GM23338 (cell line): ENCODE measurements at regions not wholly inside any gene's neighbourhood (a gene's known extent, or its start where the extent isn't known, plus 50 kb on each side); places are given as distances from the start of the nearest gene placed in this dataset.

Experiments
- ATAC-seq: fragments of 200-7000 bp; cut with Tn5 transposase; 3 replicates; pipeline ENCODE4 v1.9.1; 2020
- DNase-seq: peaks from one replicate; pipeline ENCODE4 v3.0.0-alpha.2; 2015; ENCODE audit warnings: low spot score
- H2AFZ ChIP-seq: fragments of 200-600 bp; sonication (generic); 2 replicates; pipeline ENCODE4 v1.8.0; 2016; ENCODE audit warnings: antibody characterized with exemption, mild to moderate bottlenecking, moderate library complexity
- H3F3A ChIP-seq: fragments of 200-600 bp; sonication (generic); replicated peaks from 2 replicates; pipeline ENCODE4 v1.8.0; 2017; ENCODE audit warnings: antibody characterized with exemption, mixed run types, low read depth
- H3K27ac ChIP-seq: fragments of 200-600 bp; sonication (generic); 2 replicates; pipeline ENCODE4 v1.6.1; 2016; ENCODE audit warnings: low read depth
- H3K27me3 ChIP-seq: fragments of 200-600 bp; sonication (generic); 2 replicates; pipeline ENCODE4 v1.8.0; 2016; ENCODE audit warnings: mild to moderate bottlenecking, mixed run types, moderate library complexity; ENCODE audit not compliant: insufficient read depth
- H3K36me3 ChIP-seq: fragments of 200-600 bp; sonication (generic); 2 replicates; pipeline ENCODE4 v1.8.0; 2016; ENCODE audit warnings: mild to moderate bottlenecking; ENCODE audit not compliant: insufficient read depth
- H3K4me1 ChIP-seq: fragments of 200-600 bp; sonication (generic); 2 replicates; pipeline ENCODE4 v1.8.0; 2016; ENCODE audit warnings: mild to moderate bottlenecking, moderate library complexity; ENCODE audit not compliant: insufficient read depth
- H3K4me2 ChIP-seq: fragments of 200-600 bp; sonication (generic); 2 replicates; pipeline ENCODE4 v1.7.1; 2017; ENCODE audit warnings: mixed run types
- H3K4me3 ChIP-seq: fragments of 200-600 bp; sonication (generic); 2 replicates; pipeline ENCODE4 v1.6.1; 2016; ENCODE audit warnings: mixed run types
- H3K79me2 ChIP-seq: fragments of 200-600 bp; sonication (generic); replicated peaks from 2 replicates; pipeline ENCODE4 v1.8.0; 2017; ENCODE audit warnings: mild to moderate bottlenecking; ENCODE audit not compliant: insufficient read depth
- H3K9me2 ChIP-seq: fragments of 200-600 bp; sonication (generic); 2 replicates; pipeline ENCODE4 v1.8.0; 2017; ENCODE audit not compliant: insufficient read depth
- H4K20me1 ChIP-seq: fragments of 200-600 bp; sonication (generic); replicated peaks from 2 replicates; pipeline ENCODE4 v1.8.0; 2017; ENCODE audit warnings: mild to moderate bottlenecking; ENCODE audit not compliant: insufficient read depth
- H3K27ac Mint-ChIP-seq: 2 replicates; pipeline ENCODE4 v1.8.0; 2020; ENCODE audit warnings: inconsistent platforms, mild to moderate bottlenecking, moderate library complexity, mixed read lengths
- H3K27me3 Mint-ChIP-seq: 3 replicates; pipeline ENCODE4 v1.8.0; 2022; ENCODE audit warnings: low read depth, mild to moderate bottlenecking, moderate library complexity, mixed read lengths, inconsistent platforms; ENCODE audit not compliant: insufficient read depth, poor library complexity
- H3K36me3 Mint-ChIP-seq: 3 replicates; pipeline ENCODE4 v1.8.0; 2021; ENCODE audit warnings: low read depth, mild to moderate bottlenecking, inconsistent platforms, moderate library complexity, mixed read lengths
- H3K4me1 Mint-ChIP-seq: 3 replicates; pipeline ENCODE4 v1.8.0; 2020; ENCODE audit warnings: mild to moderate bottlenecking, inconsistent platforms, mixed read lengths
- H3K4me3 Mint-ChIP-seq: 3 replicates; pipeline ENCODE4 v1.8.0; 2021; ENCODE audit warnings: moderate library complexity, mild to moderate bottlenecking, inconsistent platforms, mixed read lengths
- H3K9me3 Mint-ChIP-seq: 3 replicates; pipeline ENCODE4 v1.8.0; 2020; ENCODE audit warnings: moderate library complexity, mild to moderate bottlenecking, inconsistent platforms, mixed read lengths
- CREB1 ChIP-seq: fragments of 250-450 bp; sonication (Bioruptor Pico); IDR thresholded peaks from 2 replicates; pipeline ENCODE4 v1.5.0; 2020; ENCODE audit warnings: low read depth, mild to moderate bottlenecking, moderate library complexity
- EZH2 ChIP-seq: fragments of 200-600 bp; sonication (generic); IDR thresholded peaks from one replicate; pipeline ENCODE4 v1.8.0; 2017; ENCODE audit warnings: antibody characterized with exemption, mild to moderate bottlenecking, low read depth; ENCODE audit not compliant: unreplicated experiment
- EZH2phosphoT487 ChIP-seq: fragments of 200-600 bp; sonication (generic); IDR thresholded peaks from one replicate; pipeline ENCODE4 v1.8.1; 2018; ENCODE audit warnings: antibody characterized with exemption; ENCODE audit not compliant: unreplicated experiment
- JUNB ChIP-seq: IDR thresholded peaks from one replicate; pipeline ENCODE4 v1.6.1; 2016; ENCODE audit warnings: antibody characterized with exemption; ENCODE audit not compliant: unreplicated experiment
- NANOG ChIP-seq: IDR thresholded peaks from 2 replicates; pipeline ENCODE4 v1.6.1; 2016; ENCODE audit warnings: antibody characterized with exemption, borderline replicate concordance
- POLR2AphosphoS5 ChIP-seq: IDR thresholded peaks from 2 replicates; pipeline ENCODE4 v1.6.1; 2016; ENCODE audit warnings: antibody characterized with exemption, low read depth
- STAT1 ChIP-seq: IDR thresholded peaks from one replicate; pipeline ENCODE4 v1.6.1; 2016; ENCODE audit warnings: antibody characterized with exemption; ENCODE audit not compliant: unreplicated experiment
- ZNF114 ChIP-seq: fragments of 250-450 bp; sonication (Bioruptor Pico); IDR thresholded peaks from 2 replicates; pipeline ENCODE4 v1.5.0; 2020; ENCODE audit warnings: mild to moderate bottlenecking, moderate library complexity
- ZNF331 ChIP-seq: fragments of 250-450 bp; sonication (Bioruptor Pico); IDR thresholded peaks from 2 replicates; pipeline ENCODE4 v1.5.0; 2020; ENCODE audit warnings: low read depth, mild to moderate bottlenecking, moderate library complexity
- ZNF462 ChIP-seq: fragments of 250-450 bp; sonication (Bioruptor Pico); IDR thresholded peaks from 2 replicates; pipeline ENCODE4 v1.5.0; 2020; ENCODE audit warnings: mild to moderate bottlenecking, moderate library complexity
- TF ChIP-seq, protein P1 (sequence below): IDR thresholded peaks from one replicate; pipeline ENCODE4 v1.6.1; 2018; ENCODE audit warnings: antibody characterized with exemption; ENCODE audit not compliant: unreplicated experiment
- TF ChIP-seq, protein P2 (sequence below): IDR thresholded peaks from 2 replicates; pipeline ENCODE4 v1.6.1; 2016; ENCODE audit warnings: antibody characterized with exemption
- TF ChIP-seq, protein P3 (sequence below), 2 experiments: fragments of 200-600 bp in 1 of 2; sonication (generic) in 1 of 2; conservative IDR thresholded peaks; 2 replicates each; pipeline versions ENCODE4 v1.5.1 to v1.6.1; 2016 to 2017; ENCODE audit warnings: antibody characterized with exemption in 2 of 2, low read depth in 2 of 2, mild to moderate bottlenecking in 2 of 2, moderate library complexity in 1 of 2

GRCh38 chr3:3594986-3595385 is 204.2 kb upstream of the LRRN1 start:
- no peaks in the 10 kb centered on the region for H3K36me3 ChIP-seq
- ATAC-seq (no peak), DNase-seq (no peak)
- H3K4me3 Mint-ChIP-seq = no peak overlapping the region
- no peaks in the 10 kb centered on the region for H3K79me2 ChIP-seq
- no peaks in the 10 kb centered on the region for H3K9me2 ChIP-seq
- no peak overlapping the region for H3K27ac ChIP-seq
- H3K27me3 ChIP-seq = no peaks in the 10 kb centered on the region
- H3K4me1 ChIP-seq = no peaks in the 10 kb centered on the region
- peaks cover 4% of the 10 kb centered on the region for H3K27me3 Mint-ChIP-seq
- no peak overlapping the region for H3K4me3 ChIP-seq
- H3F3A ChIP-seq = no peaks in the 10 kb centered on the region
- H3K36me3 Mint-ChIP-seq = peaks cover 7% of the 10 kb centered on the region
- H3K4me2 ChIP-seq = no peak overlapping the region
- no peaks in the 10 kb centered on the region for H4K20me1 ChIP-seq
- no peak overlapping the region for H3K27ac Mint-ChIP-seq
- peaks cover 93% of the 10 kb centered on the region for H3K9me3 Mint-ChIP-seq
- H2AFZ ChIP-seq = no peak overlapping the region
- no peak for TF ChIP-seq ZNF114
- TF ChIP-seq POLR2AphosphoS5 = no peak
- no peak for TF ChIP-seq EZH2phosphoT487
- no peak for TF ChIP-seq NANOG
- no peak for TF ChIP-seq ZNF462
- TF ChIP-seq, protein P1, sequence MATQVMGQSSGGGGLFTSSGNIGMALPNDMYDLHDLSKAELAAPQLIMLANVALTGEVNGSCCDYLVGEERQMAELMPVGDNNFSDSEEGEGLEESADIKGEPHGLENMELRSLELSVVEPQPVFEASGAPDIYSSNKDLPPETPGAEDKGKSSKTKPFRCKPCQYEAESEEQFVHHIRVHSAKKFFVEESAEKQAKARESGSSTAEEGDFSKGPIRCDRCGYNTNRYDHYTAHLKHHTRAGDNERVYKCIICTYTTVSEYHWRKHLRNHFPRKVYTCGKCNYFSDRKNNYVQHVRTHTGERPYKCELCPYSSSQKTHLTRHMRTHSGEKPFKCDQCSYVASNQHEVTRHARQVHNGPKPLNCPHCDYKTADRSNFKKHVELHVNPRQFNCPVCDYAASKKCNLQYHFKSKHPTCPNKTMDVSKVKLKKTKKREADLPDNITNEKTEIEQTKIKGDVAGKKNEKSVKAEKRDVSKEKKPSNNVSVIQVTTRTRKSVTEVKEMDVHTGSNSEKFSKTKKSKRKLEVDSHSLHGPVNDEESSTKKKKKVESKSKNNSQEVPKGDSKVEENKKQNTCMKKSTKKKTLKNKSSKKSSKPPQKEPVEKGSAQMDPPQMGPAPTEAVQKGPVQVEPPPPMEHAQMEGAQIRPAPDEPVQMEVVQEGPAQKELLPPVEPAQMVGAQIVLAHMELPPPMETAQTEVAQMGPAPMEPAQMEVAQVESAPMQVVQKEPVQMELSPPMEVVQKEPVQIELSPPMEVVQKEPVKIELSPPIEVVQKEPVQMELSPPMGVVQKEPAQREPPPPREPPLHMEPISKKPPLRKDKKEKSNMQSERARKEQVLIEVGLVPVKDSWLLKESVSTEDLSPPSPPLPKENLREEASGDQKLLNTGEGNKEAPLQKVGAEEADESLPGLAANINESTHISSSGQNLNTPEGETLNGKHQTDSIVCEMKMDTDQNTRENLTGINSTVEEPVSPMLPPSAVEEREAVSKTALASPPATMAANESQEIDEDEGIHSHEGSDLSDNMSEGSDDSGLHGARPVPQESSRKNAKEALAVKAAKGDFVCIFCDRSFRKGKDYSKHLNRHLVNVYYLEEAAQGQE = no peak
- TF ChIP-seq, protein P2, sequence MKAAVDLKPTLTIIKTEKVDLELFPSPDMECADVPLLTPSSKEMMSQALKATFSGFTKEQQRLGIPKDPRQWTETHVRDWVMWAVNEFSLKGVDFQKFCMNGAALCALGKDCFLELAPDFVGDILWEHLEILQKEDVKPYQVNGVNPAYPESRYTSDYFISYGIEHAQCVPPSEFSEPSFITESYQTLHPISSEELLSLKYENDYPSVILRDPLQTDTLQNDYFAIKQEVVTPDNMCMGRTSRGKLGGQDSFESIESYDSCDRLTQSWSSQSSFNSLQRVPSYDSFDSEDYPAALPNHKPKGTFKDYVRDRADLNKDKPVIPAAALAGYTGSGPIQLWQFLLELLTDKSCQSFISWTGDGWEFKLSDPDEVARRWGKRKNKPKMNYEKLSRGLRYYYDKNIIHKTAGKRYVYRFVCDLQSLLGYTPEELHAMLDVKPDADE = no peak
- no peak for TF ChIP-seq EZH2
- TF ChIP-seq CREB1 (CRISPR knock-in tag) = no peak
- TF ChIP-seq, protein P3, sequence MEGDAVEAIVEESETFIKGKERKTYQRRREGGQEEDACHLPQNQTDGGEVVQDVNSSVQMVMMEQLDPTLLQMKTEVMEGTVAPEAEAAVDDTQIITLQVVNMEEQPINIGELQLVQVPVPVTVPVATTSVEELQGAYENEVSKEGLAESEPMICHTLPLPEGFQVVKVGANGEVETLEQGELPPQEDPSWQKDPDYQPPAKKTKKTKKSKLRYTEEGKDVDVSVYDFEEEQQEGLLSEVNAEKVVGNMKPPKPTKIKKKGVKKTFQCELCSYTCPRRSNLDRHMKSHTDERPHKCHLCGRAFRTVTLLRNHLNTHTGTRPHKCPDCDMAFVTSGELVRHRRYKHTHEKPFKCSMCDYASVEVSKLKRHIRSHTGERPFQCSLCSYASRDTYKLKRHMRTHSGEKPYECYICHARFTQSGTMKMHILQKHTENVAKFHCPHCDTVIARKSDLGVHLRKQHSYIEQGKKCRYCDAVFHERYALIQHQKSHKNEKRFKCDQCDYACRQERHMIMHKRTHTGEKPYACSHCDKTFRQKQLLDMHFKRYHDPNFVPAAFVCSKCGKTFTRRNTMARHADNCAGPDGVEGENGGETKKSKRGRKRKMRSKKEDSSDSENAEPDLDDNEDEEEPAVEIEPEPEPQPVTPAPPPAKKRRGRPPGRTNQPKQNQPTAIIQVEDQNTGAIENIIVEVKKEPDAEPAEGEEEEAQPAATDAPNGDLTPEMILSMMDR (conservative IDR thresholded peaks at IDR 0.05; ENCODE audit: low read depth in 2 of 2) = no peak
- no peak for TF ChIP-seq STAT1
- no peak for TF ChIP-seq JUNB
- TF ChIP-seq ZNF331 (CRISPR knock-in tag) = no peak
- H3K4me1 Mint-ChIP-seq = no peaks in the 10 kb centered on the region
